HEK293 (cell line): ENCODE measurements at regions not wholly inside any gene's neighbourhood (a gene's known extent, or its start where the extent isn't known, plus 50 kb on each side); places are given as distances from the start of the nearest gene placed in this dataset.

Experiments
- CTCF ChIA-PET: fragments of 350-600 bp; formaldehyde crosslinking; extraction: SDS; loops from one replicate; lab custom pipeline; 2021; ENCODE audit warnings: antibody characterized with exemption; lab: Yijun Ruan, JAX
- POLR2A ChIA-PET: fragments of 300-600 bp; formaldehyde crosslinking; extraction: SDS; loops from one replicate; lab custom pipeline; 2020; ENCODE audit warnings: antibody characterized with exemption, inconsistent platforms; lab: Yijun Ruan, JAX
- H3K27ac ChIP-seq: fragments of 200-500 bp; sonication (Bioruptor generic); 2 replicates; pipeline ENCODE4 v1.5.1; 2014; ENCODE audit warnings: low read depth, low read length, control low read depth, inconsistent platforms; ENCODE audit errors: extremely low read depth
- H3K36me3 ChIP-seq, 2 experiments: fragments of 200-500 bp in 1 of 2; sonication (Bioruptor generic) in 1 of 2; 1 replicate in 1 of 2; 2 replicates in 1 of 2; pipeline ENCODE4 v1.5.1; 2014 to 2017; ENCODE audit warnings: inconsistent platforms in 2 of 2, low read length in 2 of 2; ENCODE audit not compliant: control insufficient read depth in 2 of 2, insufficient read depth in 1 of 2
- H3K4me1 ChIP-seq: fragments of 200-500 bp; sonication (Bioruptor generic); 2 replicates; pipeline ENCODE4 v1.5.1; 2014; ENCODE audit warnings: mild to moderate bottlenecking, low read length, inconsistent platforms; ENCODE audit not compliant: control insufficient read depth, insufficient read depth
- H3K4me3 ChIP-seq: 2 replicates; pipeline ENCODE4 v1.5.1; 2011; ENCODE audit warnings: low read depth, mild to moderate bottlenecking, control low read depth, low read length, moderate library complexity
- H3K9me3 ChIP-seq: fragments of 200-500 bp; sonication (Bioruptor generic); 2 replicates; pipeline ENCODE4 v1.5.1; 2014; ENCODE audit warnings: low read depth, low read length, inconsistent platforms; ENCODE audit not compliant: control insufficient read depth, insufficient read depth
- PBX3 ChIP-seq: sonication (generic); formaldehyde crosslinking; IDR thresholded peaks from 2 replicates; pipeline ENCODE4 v1.8.1; 2022; ENCODE audit warnings: mild to moderate bottlenecking, moderate library complexity, missing genetic modification reagents
- PRDM1 ChIP-seq: fragments of 450-650 bp; formaldehyde crosslinking; IDR thresholded peaks from 2 replicates; pipeline ENCODE4; 2016; ENCODE audit warnings: missing biosample characterization, missing genetic modification characterization
- REPIN1 ChIP-seq: fragments of 450-650 bp; formaldehyde crosslinking; IDR thresholded peaks from 2 replicates; pipeline ENCODE4 v1.5.1; 2017; ENCODE audit warnings: missing biosample characterization, missing genetic modification characterization, low read depth
- ZFP37 ChIP-seq: fragments of 450-650 bp; formaldehyde crosslinking; IDR thresholded peaks from 2 replicates; pipeline ENCODE4 v1.5.1; 2016; ENCODE audit warnings: missing biosample characterization, missing genetic modification characterization
- ZIC2 ChIP-seq: fragments of 450-650 bp; formaldehyde crosslinking; IDR thresholded peaks from 2 replicates; pipeline ENCODE4 v1.5.1; 2016; ENCODE audit warnings: missing biosample characterization, missing genetic modification characterization
- ZNF133 ChIP-seq: fragments of 450-650 bp; formaldehyde crosslinking; IDR thresholded peaks from 2 replicates; pipeline ENCODE4 v1.5.1; 2016; ENCODE audit warnings: missing biosample characterization, missing genetic modification characterization
- ZNF140 ChIP-seq: fragments of 450-650 bp; formaldehyde crosslinking; IDR thresholded peaks from 2 replicates; pipeline ENCODE4 v1.5.1; 2016; ENCODE audit warnings: missing biosample characterization, missing genetic modification characterization
- ZNF24 ChIP-seq: fragments of 450-650 bp; formaldehyde crosslinking; IDR thresholded peaks from 2 replicates; pipeline ENCODE4 v1.5.1; 2016; ENCODE audit warnings: missing biosample characterization, missing genetic modification characterization
- ZNF266 ChIP-seq: fragments of 450-650 bp; formaldehyde crosslinking; IDR thresholded peaks from 2 replicates; pipeline ENCODE4 v1.5.1; 2016; ENCODE audit warnings: missing biosample characterization, missing genetic modification characterization, low read depth
- ZNF362 ChIP-seq: fragments of 450-650 bp; formaldehyde crosslinking; IDR thresholded peaks from 2 replicates; pipeline ENCODE4 v1.5.1; 2016; ENCODE audit warnings: missing biosample characterization, missing genetic modification characterization
- ZNF488 ChIP-seq: fragments of 450-650 bp; formaldehyde crosslinking; IDR thresholded peaks from 2 replicates; pipeline ENCODE4 v1.5.1; 2016; ENCODE audit warnings: missing biosample characterization, missing genetic modification characterization
- ZNF514 ChIP-seq: fragments of 450-650 bp; formaldehyde crosslinking; IDR thresholded peaks from 2 replicates; pipeline ENCODE4 v1.5.1; 2016; ENCODE audit warnings: missing biosample characterization, missing genetic modification characterization
- ZNF549 ChIP-seq: fragments of 450-650 bp; IDR thresholded peaks from 2 replicates; pipeline ENCODE4 v1.5.1; 2018; ENCODE audit warnings: missing biosample characterization, missing genetic modification characterization, mild to moderate bottlenecking, inconsistent platforms, moderate library complexity
- ZNF555 ChIP-seq: fragments of 450-650 bp; formaldehyde crosslinking; conservative IDR thresholded peaks from 2 replicates; pipeline ENCODE4 v1.5.1; 2017; ENCODE audit warnings: missing biosample characterization, mild to moderate bottlenecking, missing genetic modification characterization, inconsistent platforms
- ZNF560 ChIP-seq: fragments of 450-650 bp; formaldehyde crosslinking; IDR thresholded peaks from 2 replicates; pipeline ENCODE4 v1.5.1; 2017; ENCODE audit warnings: missing biosample characterization, missing genetic modification characterization, borderline replicate concordance
- ZNF600 ChIP-seq: fragments of 450-650 bp; formaldehyde crosslinking; IDR thresholded peaks from 2 replicates; pipeline ENCODE4 v1.5.1; 2016; ENCODE audit warnings: missing biosample characterization, missing genetic modification characterization
- ZNF624 ChIP-seq: fragments of 450-650 bp; formaldehyde crosslinking; IDR thresholded peaks from 2 replicates; pipeline ENCODE4 v1.5.1; 2017; ENCODE audit warnings: missing biosample characterization, missing genetic modification characterization
- ZNF658 ChIP-seq: fragments of 450-650 bp; formaldehyde crosslinking; IDR thresholded peaks from 2 replicates; pipeline ENCODE4; 2016; ENCODE audit warnings: missing biosample characterization, missing genetic modification characterization
- ZNF768 ChIP-seq: fragments of 450-650 bp; formaldehyde crosslinking; IDR thresholded peaks from 2 replicates; pipeline ENCODE4 v1.5.1; 2018; ENCODE audit warnings: missing biosample characterization, mild to moderate bottlenecking, missing genetic modification characterization
- ZSCAN23 ChIP-seq: fragments of 450-650 bp; formaldehyde crosslinking; IDR thresholded peaks from 2 replicates; pipeline ENCODE4 v1.5.1; 2016; ENCODE audit warnings: missing biosample characterization, missing genetic modification characterization
- ZSCAN30 ChIP-seq: fragments of 450-650 bp; IDR thresholded peaks from 2 replicates; pipeline ENCODE4 v1.5.1; 2018; ENCODE audit warnings: missing biosample characterization, mild to moderate bottlenecking, missing genetic modification characterization, moderate library complexity

- CTCF ChIA-PET = interaction anchor here (0.7 to 1.2 kb wide), 2 partner anchors 12 to 875 kb away, joined by 3 read pairs; no protein-coding TSS in a partner anchor
- no peak overlapping the region for H3K4me3 ChIP-seq
- no peaks in the 10 kb centered on the region for H3K9me3 ChIP-seq
- no peaks in the 10 kb centered on the region for H3K36me3 ChIP-seq
- TF ChIP-seq ZNF488 (tag by site-specific recombination) (no peak), ZNF658 (tag by site-specific recombination) (no peak), ZNF514 (tag by site-specific recombination) (no peak), ZNF624 (tag by site-specific recombination) (no peak), PBX3 (CRISPR knock-in tag) (no peak), ZNF549 (tag by site-specific recombination) (no peak), ZNF555 (no peak), ZNF768 (tag by site-specific recombination) (no peak), ZSCAN23 (tag by site-specific recombination) (no peak), ZFP37 (no peak), ZIC2 (tag by site-specific recombination) (no peak), REPIN1 (tag by site-specific recombination) (no peak), ZNF266 (tag by site-specific recombination) (no peak), ZNF133 (tag by site-specific recombination) (no peak), ZNF24 (tag by site-specific recombination) (no peak), ZNF362 (tag by site-specific recombination) (no peak), ZNF600 (tag by site-specific recombination) (no peak), ZNF560 (tag by site-specific recombination) (no peak), ZNF140 (no peak)
- H3K27ac ChIP-seq = no peak overlapping the region
- POLR2A ChIA-PET = no interaction called here
- no peaks in the 10 kb centered on the region; the same call in 1 of the 2 replicates for H3K4me1 ChIP-seq
Measured at GRCh38 chr3:177510693-177511216, 313.5 kb upstream of the TBL1XR1 start.

GRCh38 chr3:177512945-177513814 lies 315.9 kb upstream of the TBL1XR1 start:
- Histone ChIP-seq H3K27ac (no peak overlapping the region), H3K4me1 (no peaks in the 10 kb centered on the region; the same call in 1 of the 2 replicates), H3K4me3 (no peak overlapping the region), H3K9me3 (no peaks in the 10 kb centered on the region), H3K36me3 (no peaks in the 10 kb centered on the region)
- ChIA-PET CTCF (interaction anchor here (1.2 kb wide), 1 partner anchor 9 kb away, joined by 3 read pairs; no protein-coding TSS in a partner anchor), POLR2A (no interaction called here)
- no peak for TF ChIP-seq ZSCAN30 (tag by site-specific recombination)
- TF ChIP-seq PRDM1 = peak; percentile 59; the same call in 1 of the 2 replicates
